Astrocyte (in vitro differentiated cells and primary cell): ENCODE measurements at regions not wholly inside any gene's neighbourhood (a gene's known extent, or its start where the extent isn't known, plus 50 kb on each side); places are given as distances from the start of the nearest gene placed in this dataset.

Experiments used
- DNase-seq: peaks from one replicate; pipeline ENCODE4 v3.0.0-alpha.2; 2010; ENCODE audit warnings: low read depth
- FAIRE-seq: peaks from 2 replicates; lab custom pipeline; 2011; peaks lifted over from hg19 to GRCh38; lab: Jason Lieb, UNC
- H2AFZ ChIP-seq: 2 replicates; pipeline ENCODE4 v1.6.0; 2012; ENCODE audit warnings: low read depth, low read length, inconsistent platforms
- H3K27ac ChIP-seq: 2 replicates; pipeline ENCODE4 v1.5.1; 2011; ENCODE audit warnings: low read depth, low read length, inconsistent platforms
- H3K27me3 ChIP-seq: 2 replicates; pipeline ENCODE4 v1.6.0; 2011; ENCODE audit warnings: low read length, inconsistent platforms; ENCODE audit not compliant: insufficient read depth
- H3K36me3 ChIP-seq: 2 replicates; pipeline ENCODE4 v1.5.1; 2011; ENCODE audit warnings: low read length, inconsistent platforms; ENCODE audit not compliant: insufficient read depth
- H3K4me1 ChIP-seq: 2 replicates; pipeline ENCODE4 v1.5.1; 2011; ENCODE audit warnings: low read length, inconsistent platforms; ENCODE audit not compliant: insufficient read depth
- H3K4me2 ChIP-seq: 2 replicates; pipeline ENCODE4 v1.6.0; 2012; ENCODE audit warnings: low read length, inconsistent platforms
- H3K4me3 ChIP-seq: 2 replicates; pipeline ENCODE4 v1.5.1; 2011; ENCODE audit warnings: low read depth, mild to moderate bottlenecking, low read length, inconsistent platforms; ENCODE audit not compliant: insufficient read depth
- H3K79me2 ChIP-seq: 2 replicates; pipeline ENCODE4 v1.6.0; 2012; ENCODE audit warnings: mild to moderate bottlenecking, low read length, inconsistent platforms; ENCODE audit not compliant: insufficient read depth
- H3K9ac ChIP-seq: 2 replicates; pipeline ENCODE4 v1.6.0; 2012; ENCODE audit warnings: mild to moderate bottlenecking, low read length, inconsistent platforms
- H3K9me3 ChIP-seq: 2 replicates; pipeline ENCODE4 v1.5.1; 2012; ENCODE audit warnings: low read depth, mild to moderate bottlenecking, low read length, inconsistent platforms; ENCODE audit not compliant: insufficient read depth
- H4K20me1 ChIP-seq: 2 replicates; pipeline ENCODE4 v1.6.0; 2012; ENCODE audit warnings: low read length, inconsistent platforms; ENCODE audit not compliant: insufficient read depth
- H3K27ac Mint-ChIP-seq: one replicate; pipeline ENCODE4 v1.8.0; 2021; ENCODE audit warnings: mild to moderate bottlenecking, mixed read lengths; ENCODE audit not compliant: unreplicated experiment
- H3K27me3 Mint-ChIP-seq: one replicate; pipeline ENCODE4 v1.8.0; 2021; ENCODE audit warnings: low read depth, mixed read lengths; ENCODE audit not compliant: unreplicated experiment
- H3K36me3 Mint-ChIP-seq: one replicate; pipeline ENCODE4 v1.8.0; 2021; ENCODE audit warnings: low read depth, mixed read lengths; ENCODE audit not compliant: unreplicated experiment
- H3K4me1 Mint-ChIP-seq: one replicate; pipeline ENCODE4 v1.8.0; 2021; ENCODE audit warnings: low read depth, mixed read lengths; ENCODE audit not compliant: unreplicated experiment
- H3K4me3 Mint-ChIP-seq: one replicate; pipeline ENCODE4 v1.8.0; 2021; ENCODE audit warnings: mild to moderate bottlenecking, moderate library complexity, mixed read lengths; ENCODE audit not compliant: unreplicated experiment
- H3K9me3 Mint-ChIP-seq: one replicate; pipeline ENCODE4 v1.8.0; 2021; ENCODE audit warnings: mild to moderate bottlenecking, mixed read lengths; ENCODE audit not compliant: unreplicated experiment
- EZH2 ChIP-seq: IDR thresholded peaks from 2 replicates; pipeline ENCODE4 v1.6.1; 2012; ENCODE audit warnings: mild to moderate bottlenecking, low read length, inconsistent platforms; ENCODE audit not compliant: insufficient read depth
- TF ChIP-seq, protein P1 (sequence below): IDR thresholded peaks from 2 replicates; pipeline ENCODE4 v1.5.1; 2011; ENCODE audit warnings: low read depth, mild to moderate bottlenecking, inconsistent platforms, low read length, moderate library complexity; ENCODE audit not compliant: insufficient read depth

DNA sequence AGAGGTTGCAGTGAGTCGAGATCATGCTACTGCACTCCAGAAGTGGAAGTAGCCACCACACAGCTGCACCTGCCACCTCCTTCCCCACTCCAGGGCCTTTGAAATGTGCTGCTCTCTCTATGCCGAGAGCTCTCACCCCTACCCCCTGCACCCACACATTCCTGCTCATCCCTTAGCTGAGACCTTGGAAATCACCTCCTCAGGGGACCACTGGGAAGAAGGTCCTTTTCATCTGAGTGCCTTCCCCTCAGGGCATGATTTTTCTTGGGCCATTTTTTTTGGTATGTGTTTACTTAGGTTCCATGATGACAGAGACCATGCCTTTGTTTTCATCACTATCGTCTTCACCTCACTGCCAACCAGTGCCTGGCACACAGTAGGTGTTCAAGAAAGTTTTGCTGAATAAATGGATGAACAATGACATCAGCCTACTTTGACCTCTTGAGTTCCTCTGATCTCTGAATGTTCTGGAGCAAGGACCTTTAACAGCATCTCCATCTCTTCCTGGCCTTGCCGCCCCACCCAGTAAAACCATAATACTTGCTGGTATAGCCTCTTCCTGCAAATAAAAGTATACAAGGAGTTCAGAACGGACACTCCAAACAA lies 166.6 kb upstream of the KLF14 start:
- FAIRE-seq, result no peak
- TF ChIP-seq, protein P1, sequence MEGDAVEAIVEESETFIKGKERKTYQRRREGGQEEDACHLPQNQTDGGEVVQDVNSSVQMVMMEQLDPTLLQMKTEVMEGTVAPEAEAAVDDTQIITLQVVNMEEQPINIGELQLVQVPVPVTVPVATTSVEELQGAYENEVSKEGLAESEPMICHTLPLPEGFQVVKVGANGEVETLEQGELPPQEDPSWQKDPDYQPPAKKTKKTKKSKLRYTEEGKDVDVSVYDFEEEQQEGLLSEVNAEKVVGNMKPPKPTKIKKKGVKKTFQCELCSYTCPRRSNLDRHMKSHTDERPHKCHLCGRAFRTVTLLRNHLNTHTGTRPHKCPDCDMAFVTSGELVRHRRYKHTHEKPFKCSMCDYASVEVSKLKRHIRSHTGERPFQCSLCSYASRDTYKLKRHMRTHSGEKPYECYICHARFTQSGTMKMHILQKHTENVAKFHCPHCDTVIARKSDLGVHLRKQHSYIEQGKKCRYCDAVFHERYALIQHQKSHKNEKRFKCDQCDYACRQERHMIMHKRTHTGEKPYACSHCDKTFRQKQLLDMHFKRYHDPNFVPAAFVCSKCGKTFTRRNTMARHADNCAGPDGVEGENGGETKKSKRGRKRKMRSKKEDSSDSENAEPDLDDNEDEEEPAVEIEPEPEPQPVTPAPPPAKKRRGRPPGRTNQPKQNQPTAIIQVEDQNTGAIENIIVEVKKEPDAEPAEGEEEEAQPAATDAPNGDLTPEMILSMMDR, result no peak
- TF ChIP-seq EZH2, result no peak
- DNase-seq, result no peak
- Histone ChIP-seq H3K4me1 (peaks cover 92% of the 10 kb centered on the region), H2AFZ (no peak overlapping the region), H3K4me2 (peak overlapping the region; percentile 83), H3K9me3 (no peaks in the 10 kb centered on the region), H3K79me2 (peaks cover 99% of the 10 kb centered on the region), H4K20me1 (peaks cover 73% of the 10 kb centered on the region), H3K36me3 (peaks cover 43% of the 10 kb centered on the region), H3K9ac (peak overlapping the region; percentile 80), H3K27me3 (no peaks in the 10 kb centered on the region), H3K27ac (peak overlapping the region; percentile 99), H3K4me3 (no peak overlapping the region)
- H3K4me3 Mint-ChIP-seq, result peak overlapping the region; percentile 28
- H3K27me3 Mint-ChIP-seq, result no peaks in the 10 kb centered on the region
- H3K9me3 Mint-ChIP-seq, result no peaks in the 10 kb centered on the region
- peaks cover 34% of the 10 kb centered on the region for H3K36me3 Mint-ChIP-seq
- peak overlapping the region; percentile 100 for H3K27ac Mint-ChIP-seq
- peaks cover 87% of the 10 kb centered on the region for H3K4me1 Mint-ChIP-seq

DNA sequence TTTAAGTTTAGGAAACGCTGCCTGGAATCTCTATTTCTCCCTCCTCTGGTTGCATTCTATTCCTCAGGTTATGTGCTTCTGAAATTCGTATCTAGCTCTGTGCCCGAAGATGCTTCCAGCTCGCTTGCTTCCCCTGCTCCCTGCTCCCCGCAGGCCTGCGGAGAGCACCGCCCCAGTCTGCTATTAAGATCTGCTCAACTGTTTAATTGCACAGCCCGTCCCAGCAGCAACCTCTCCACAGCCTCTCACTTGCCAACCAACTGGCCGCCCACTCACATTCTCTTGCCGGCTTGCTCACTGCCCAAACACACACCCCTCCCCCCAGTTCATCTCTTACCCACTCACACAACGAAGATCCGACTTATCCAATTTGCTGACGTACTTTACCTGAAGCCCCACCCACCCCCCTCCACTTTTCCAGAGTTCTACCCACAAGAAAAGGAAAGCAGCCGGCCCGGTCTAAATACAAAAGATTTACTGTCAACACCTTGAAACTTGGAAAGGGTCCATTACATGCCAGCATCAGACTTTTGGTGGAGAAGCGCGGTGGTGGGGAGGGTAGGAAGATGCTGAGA lies 167.3 kb upstream of the KLF14 start:
- Histone ChIP-seq H4K20me1 (peaks cover 71% of the 10 kb centered on the region), H3K4me1 (peaks cover 94% of the 10 kb centered on the region), H3K27ac (peak overlapping the region; percentile 99), H2AFZ (no peak overlapping the region), H3K9ac (peak overlapping the region; percentile 80), H3K4me2 (peak overlapping the region; percentile 83), H3K27me3 (no peaks in the 10 kb centered on the region), H3K79me2 (peaks cover 99% of the 10 kb centered on the region), H3K4me3 (peak overlapping the region; percentile 8), H3K36me3 (peaks cover 36% of the 10 kb centered on the region), H3K9me3 (no peaks in the 10 kb centered on the region)
- H3K4me3 Mint-ChIP-seq, result no peak overlapping the region
- no peaks in the 10 kb centered on the region for H3K9me3 Mint-ChIP-seq
- H3K36me3 Mint-ChIP-seq, result peaks cover 33% of the 10 kb centered on the region
- H3K27me3 Mint-ChIP-seq, result no peaks in the 10 kb centered on the region
- H3K27ac Mint-ChIP-seq, result peak overlapping the region; percentile 100
- H3K4me1 Mint-ChIP-seq, result peaks cover 87% of the 10 kb centered on the region
- FAIRE-seq, result no peak
- TF ChIP-seq EZH2, result no peak
- TF ChIP-seq, protein P1, result no peak
- peak; percentile 99 for DNase-seq

DNA sequence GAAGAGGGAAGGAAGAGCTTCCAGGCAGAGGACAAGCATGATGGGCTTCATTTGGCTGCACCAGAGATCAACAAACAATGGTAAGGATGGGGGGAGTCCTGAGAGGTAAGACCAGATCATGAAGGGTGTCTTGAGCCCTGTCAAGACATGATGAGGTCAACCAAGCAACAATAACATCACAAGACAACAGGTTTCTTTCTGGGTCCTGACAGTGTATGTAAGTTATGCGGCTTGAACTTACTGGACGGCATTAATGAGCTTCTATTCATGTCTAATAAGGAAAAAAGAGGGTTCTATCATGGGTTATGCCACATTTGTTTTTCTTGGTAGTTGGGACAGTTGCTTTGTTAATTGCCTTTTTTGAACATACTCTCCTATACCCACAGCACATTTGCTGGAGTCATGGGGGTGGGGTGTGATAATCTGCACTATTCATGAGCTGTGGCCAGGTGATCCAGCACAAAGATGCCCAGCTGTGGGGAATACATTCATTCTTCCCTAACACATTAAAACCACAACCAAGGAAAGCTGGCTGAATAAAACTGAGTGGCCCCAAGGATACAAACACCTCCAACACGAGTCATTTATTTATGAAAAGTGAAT lies 168.8 kb upstream of the KLF14 start:
- Mint-ChIP-seq H3K27me3 (no peaks in the 10 kb centered on the region), H3K9me3 (no peaks in the 10 kb centered on the region), H3K4me3 (peak overlapping the region; percentile 36), H3K4me1 (peaks cover 86% of the 10 kb centered on the region), H3K36me3 (peaks cover 26% of the 10 kb centered on the region), H3K27ac (peak overlapping the region; percentile 100)
- TF ChIP-seq EZH2, result no peak
- TF ChIP-seq, protein P1, result no peak
- Histone ChIP-seq H3K79me2 (peaks cover 99% of the 10 kb centered on the region), H3K9me3 (no peaks in the 10 kb centered on the region), H2AFZ (no peak overlapping the region), H3K4me2 (peak overlapping the region; percentile 83), H3K4me1 (peaks cover 84% of the 10 kb centered on the region), H3K27me3 (no peaks in the 10 kb centered on the region), H3K9ac (peak overlapping the region; percentile 80), H4K20me1 (peaks cover 56% of the 10 kb centered on the region), H3K27ac (peak overlapping the region; percentile 99), H3K36me3 (peaks cover 34% of the 10 kb centered on the region), H3K4me3 (peak overlapping the region; percentile 11)
- FAIRE-seq (no peak), DNase-seq (no peak)
